CD4-positive, alpha-beta T cell treated with Interleukin-10 for 1 hour (primary cell): ENCODE measurements at regions not wholly inside any gene's neighbourhood (a gene's known extent, or its start where the extent isn't known, plus 50 kb on each side); places are given as distances from the start of the nearest gene placed in this dataset.

Experiments
- DNase-seq: peaks from one replicate; pipeline ENCODE4 v3.0.0-alpha.2; 2020

DNA sequence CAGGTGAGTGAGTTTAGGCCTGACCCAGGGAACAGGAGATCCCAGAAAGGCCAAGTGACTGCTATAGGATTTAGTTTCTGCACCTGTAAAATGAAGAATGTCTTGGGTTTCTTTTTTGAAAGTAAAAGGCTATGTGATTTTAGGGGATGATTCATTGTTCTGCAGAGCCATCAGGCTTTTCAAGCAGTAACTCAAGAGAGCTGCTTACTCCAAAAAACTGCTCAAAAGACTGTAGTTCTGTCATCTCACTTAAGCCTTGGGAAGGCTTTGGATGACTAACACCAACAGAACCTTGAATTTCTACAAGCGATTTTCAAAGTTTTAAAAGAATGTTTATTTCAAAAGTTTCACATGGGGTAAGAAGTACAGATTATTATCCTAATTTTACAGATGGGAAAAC lies 165.1 kb downstream of the HAUS1 start:
- no peak for DNase-seq

DNA sequence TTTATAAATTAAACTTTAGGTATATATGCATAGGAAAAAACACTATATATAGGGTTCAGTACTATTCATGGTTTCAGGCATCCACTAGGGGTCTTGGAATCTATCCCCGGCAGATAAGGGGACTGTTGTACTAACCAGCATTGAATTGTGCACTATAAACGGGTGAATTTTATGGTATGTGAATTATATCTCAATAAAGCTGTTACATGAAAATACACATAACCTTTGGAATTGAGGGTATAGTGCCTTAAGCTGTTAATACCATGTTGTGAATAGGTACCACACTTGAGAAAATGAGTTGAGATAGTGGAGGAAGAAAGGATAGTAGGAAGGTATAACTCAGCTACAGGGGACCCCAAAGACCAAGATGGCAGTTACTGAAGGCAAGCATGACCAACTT lies 167.3 kb downstream of the HAUS1 start:
- DNase-seq = no peak

GRCh38 chr18:46273861-46274260 lies 169.7 kb downstream of the HAUS1 start:
- no peak for DNase-seq

DNA sequence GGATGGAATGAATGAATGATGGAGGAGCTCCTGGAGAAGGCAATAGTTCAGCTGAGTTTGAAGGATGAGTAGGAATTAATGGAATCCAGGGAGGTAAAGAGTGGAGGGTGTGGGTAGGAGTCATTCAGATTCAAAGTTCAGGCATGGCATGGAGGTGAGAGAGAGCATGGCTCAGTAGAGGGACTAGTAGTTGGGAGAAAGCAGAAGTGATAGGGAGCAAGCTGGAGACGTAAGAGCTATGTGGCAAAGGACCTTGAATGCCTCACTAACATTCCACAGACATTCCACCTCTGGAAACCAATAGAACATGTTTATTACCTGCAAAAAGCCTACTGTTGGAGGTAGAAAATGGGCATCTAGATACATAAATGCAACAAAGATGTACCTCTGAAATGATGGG lies 170.1 kb downstream of the HAUS1 start:
- DNase-seq = no peak

GRCh38 chr18:46275370-46275769 lies 171.2 kb downstream of the HAUS1 start:
- DNase-seq = no peak

- no peak for DNase-seq
Observed at GRCh38 chr18:46276748-46277147, 172.6 kb downstream of the HAUS1 start.

GRCh38 chr18:46278481-46279465 lies 174.6 kb downstream of the HAUS1 start:
- DNase-seq = no peak

GRCh38 chr18:46279673-46280072 lies 175.5 kb downstream of the HAUS1 start:
- no peak for DNase-seq

GRCh38 chr18:46281185-46282176 lies 177.3 kb downstream of the HAUS1 start:
- peak; percentile 57 for DNase-seq

- DNase-seq = no peak
Observed at GRCh38 chr18:46282177-46282570, 178.0 kb downstream of the HAUS1 start.

DNA sequence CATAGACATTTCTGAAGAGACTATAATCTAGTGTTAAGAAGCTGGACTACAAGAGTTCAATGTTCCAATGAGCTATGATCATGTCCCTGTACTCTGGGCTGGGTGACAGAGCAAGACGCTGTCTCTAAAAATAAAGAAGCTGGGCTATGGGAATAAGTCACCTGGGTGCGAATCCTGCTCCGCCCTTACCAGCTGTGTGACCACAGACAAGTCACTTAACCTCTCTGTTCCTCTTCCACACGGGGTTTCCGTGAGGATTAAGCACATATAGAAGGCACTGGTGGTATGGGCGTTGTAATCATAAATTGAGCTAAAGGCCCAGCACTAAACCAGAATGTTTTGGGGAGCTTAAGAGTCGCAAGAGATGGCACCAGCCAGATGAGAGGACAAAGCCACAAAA lies 178.5 kb downstream of the HAUS1 start:
- DNase-seq = no peak

- no peak for DNase-seq
Observed at GRCh38 chr18:46283268-46283667, 179.1 kb downstream of the HAUS1 start.

DNA sequence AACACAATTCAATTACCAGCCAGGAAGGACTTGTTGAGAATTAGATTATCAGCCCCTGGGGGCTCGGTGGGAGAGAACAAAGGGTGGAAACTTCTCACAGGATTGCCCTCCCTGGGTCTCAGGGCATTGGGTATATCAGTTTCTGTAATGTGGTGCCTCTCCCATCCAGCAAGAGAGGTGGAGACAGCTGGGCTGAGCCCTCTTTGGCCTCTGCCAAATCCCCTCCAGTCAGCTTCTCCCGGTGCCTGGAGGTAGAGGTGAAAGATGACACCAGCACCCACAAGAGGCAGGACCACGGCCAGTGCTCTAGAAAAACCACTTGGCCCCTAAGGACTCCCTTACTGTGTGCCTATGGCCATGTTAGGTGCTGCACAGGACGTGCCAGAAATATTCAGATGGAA lies 179.7 kb downstream of the HAUS1 start:
- DNase-seq = no peak

GRCh38 chr18:46289463-46289862 lies 185.3 kb downstream of the HAUS1 start:
- DNase-seq = no peak

DNA sequence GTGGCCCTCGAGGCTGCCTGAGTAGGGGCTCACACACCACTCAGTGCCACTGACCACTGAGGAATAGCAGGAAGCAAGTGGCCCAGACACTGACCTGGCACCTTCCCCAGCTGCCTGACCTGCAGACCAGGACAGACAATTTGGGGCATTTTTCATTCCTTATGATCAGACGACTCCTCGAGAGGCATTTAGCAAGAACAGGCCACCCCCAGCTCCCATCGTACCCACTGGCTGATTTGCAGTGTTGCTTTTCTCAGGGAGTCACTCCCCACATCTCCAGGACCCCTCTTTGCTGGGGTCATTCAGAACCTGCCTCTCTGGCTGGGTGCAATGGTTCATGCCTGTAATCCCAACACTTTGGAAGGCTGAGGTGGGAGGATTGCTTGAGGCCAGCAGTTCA lies 185.7 kb downstream of the HAUS1 start:
- no peak for DNase-seq

DNA sequence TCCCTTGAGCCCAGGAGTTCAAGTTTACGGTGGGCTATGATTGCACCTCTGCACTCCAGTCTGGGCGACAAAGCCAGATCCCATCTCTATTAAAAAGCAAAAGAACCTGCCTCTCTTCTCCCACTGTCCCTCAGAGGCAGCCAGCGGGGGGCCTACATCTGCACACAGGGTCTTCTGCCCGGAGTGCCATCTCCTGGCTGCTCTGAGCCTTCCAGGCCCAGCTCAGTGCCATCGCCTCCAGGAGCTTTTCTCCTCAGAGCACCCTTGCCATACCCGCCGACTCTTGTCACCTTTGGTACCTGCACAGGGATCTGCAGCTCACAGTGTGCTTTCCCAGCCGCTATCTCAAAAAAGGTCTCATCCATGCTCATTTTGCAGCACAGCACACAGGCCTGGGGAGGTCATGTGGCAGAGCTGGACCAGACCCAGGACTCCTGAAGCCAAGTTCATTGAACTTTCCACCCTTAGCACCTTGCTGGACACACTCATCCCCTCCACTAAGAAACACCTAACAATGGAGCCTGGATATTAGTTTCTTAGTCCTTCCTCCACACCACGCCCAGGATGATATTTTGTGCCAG lies 186.3 kb downstream of the HAUS1 start:
- no peak for DNase-seq

DNA sequence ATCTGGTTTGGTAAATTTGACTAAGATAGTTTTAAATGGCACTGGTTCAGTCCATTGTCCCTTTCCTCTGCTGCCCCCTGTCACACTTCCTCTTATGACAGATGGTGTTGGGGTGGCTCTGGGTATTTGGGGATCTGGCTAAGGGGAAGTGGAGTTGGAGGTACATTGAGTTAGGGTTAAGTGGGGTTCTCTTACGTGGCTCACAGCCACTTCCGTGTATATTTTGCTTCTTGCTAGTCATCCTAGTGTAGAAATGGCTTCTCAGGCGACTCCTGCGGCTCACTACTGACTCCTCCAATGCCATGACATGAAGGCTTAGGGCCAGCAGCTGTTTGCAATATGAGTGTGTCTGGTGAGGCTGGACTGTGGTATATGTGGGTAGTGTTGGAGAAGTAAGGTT lies 187.0 kb downstream of the HAUS1 start:
- DNase-seq = no peak

GRCh38 chr18:46293742-46294181 lies 189.6 kb downstream of the HAUS1 start:
- DNase-seq = no peak

GRCh38 chr18:46294318-46294717 lies 190.1 kb downstream of the HAUS1 start:
- DNase-seq = no peak

DNA sequence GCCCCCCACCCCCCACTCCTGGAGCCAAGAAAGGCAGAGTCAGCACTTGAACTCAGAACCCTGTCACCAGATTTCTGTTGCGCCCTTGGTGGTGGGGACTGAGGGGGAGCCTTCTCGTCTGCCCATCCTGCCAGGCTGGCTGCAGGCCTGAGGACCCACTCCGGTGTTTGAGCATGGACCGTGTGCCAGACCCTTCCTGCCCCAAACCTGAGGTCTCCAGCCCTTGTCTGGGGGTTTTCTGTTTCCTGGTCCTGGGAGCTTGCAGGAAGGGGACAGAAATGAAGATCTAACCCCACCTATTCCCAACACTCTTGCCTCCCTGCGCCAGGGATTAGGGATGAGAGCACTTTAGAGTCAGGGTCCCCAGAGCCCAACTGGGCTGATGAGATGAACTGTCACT lies 190.6 kb downstream of the HAUS1 start:
- DNase-seq = no peak

- DNase-seq = no peak
Observed at GRCh38 chr18:46295416-46295815, 191.2 kb downstream of the HAUS1 start.

DNA sequence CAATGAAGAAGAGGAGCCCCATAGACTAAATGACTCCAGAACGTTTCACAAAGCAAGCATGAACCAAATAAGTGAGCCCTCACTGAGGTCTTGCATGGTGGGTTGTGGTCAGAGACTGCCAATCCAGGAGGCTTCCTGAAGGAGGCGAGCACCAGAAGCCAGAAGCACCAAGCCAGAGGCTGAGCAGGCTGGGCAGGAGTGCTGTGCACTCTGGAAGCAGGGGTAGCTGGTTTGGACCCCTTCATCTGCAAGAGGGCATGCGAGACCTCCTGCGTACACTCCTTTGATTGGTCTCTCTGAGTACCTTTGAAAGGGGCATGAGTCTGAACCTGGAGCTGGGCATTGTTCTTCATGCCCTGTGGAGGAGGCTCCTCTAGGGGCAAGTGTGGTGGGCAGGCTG lies 192.5 kb downstream of the HAUS1 start:
- no peak for DNase-seq

- DNase-seq = no peak
Observed at GRCh38 chr18:46297124-46297523, 192.9 kb downstream of the HAUS1 start.
